ENCODE measurements at regions not wholly inside any gene's neighbourhood (a gene's known extent, or its start where the extent isn't known, plus 50 kb on each side); places are given as distances from the start of the nearest gene placed in this dataset.
A peak's percentile ranks its signal among the peaks of the same experiment; 100 is the strongest.

GRCh38 chr7:22055226-22055625, 109.5 kb upstream of the CDCA7L start (continued):
- TF ChIP-seq, protein P1, sequence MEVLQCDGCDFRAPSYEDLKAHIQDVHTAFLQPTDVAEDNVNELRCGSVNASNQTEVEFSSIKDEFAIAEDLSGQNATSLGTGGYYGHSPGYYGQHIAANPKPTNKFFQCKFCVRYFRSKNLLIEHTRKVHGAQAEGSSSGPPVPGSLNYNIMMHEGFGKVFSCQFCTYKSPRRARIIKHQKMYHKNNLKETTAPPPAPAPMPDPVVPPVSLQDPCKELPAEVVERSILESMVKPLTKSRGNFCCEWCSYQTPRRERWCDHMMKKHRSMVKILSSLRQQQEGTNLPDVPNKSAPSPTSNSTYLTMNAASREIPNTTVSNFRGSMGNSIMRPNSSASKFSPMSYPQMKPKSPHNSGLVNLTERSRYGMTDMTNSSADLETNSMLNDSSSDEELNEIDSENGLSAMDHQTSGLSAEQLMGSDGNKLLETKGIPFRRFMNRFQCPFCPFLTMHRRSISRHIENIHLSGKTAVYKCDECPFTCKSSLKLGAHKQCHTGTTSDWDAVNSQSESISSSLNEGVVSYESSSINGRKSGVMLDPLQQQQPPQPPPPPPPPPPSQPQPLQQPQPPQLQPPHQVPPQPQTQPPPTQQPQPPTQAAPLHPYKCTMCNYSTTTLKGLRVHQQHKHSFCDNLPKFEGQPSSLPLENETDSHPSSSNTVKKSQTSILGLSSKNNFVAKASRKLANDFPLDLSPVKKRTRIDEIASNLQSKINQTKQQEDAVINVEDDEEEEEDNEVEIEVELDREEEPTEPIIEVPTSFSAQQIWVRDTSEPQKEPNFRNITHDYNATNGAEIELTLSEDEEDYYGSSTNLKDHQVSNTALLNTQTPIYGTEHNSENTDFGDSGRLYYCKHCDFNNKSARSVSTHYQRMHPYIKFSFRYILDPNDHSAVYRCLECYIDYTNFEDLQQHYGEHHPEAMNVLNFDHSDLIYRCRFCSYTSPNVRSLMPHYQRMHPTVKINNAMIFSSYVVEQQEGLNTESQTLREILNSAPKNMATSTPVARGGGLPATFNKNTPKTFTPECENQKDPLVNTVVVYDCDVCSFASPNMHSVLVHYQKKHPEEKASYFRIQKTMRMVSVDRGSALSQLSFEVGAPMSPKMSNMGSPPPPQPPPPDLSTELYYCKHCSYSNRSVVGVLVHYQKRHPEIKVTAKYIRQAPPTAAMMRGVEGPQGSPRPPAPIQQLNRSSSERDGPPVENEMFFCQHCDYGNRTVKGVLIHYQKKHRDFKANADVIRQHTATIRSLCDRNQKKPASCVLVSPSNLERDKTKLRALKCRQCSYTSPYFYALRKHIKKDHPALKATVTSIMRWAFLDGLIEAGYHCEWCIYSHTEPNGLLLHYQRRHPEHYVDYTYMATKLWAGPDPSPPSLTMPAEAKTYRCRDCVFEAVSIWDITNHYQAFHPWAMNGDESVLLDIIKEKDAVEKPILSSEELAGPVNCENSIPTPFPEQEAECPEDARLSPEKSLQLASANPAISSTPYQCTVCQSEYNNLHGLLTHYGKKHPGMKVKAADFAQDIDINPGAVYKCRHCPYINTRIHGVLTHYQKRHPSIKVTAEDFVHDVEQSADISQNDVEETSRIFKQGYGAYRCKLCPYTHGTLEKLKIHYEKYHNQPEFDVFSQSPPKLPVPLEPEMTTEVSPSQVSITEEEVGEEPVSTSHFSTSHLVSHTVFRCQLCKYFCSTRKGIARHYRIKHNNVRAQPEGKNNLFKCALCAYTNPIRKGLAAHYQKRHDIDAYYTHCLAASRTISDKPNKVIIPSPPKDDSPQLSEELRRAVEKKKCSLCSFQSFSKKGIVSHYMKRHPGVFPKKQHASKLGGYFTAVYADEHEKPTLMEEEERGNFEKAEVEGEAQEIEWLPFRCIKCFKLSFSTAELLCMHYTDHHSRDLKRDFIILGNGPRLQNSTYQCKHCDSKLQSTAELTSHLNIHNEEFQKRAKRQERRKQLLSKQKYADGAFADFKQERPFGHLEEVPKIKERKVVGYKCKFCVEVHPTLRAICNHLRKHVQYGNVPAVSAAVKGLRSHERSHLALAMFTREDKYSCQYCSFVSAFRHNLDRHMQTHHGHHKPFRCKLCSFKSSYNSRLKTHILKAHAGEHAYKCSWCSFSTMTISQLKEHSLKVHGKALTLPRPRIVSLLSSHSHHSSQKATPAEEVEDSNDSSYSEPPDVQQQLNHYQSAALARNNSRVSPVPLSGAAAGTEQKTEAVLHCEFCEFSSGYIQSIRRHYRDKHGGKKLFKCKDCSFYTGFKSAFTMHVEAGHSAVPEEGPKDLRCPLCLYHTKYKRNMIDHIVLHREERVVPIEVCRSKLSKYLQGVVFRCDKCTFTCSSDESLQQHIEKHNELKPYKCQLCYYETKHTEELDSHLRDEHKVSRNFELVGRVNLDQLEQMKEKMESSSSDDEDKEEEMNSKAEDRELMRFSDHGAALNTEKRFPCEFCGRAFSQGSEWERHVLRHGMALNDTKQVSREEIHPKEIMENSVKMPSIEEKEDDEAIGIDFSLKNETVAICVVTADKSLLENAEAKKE (CRISPR knock-in tag; IDR thresholded peaks at IDR 0.05), result no peak

GRCh38 chr7:22052674-22053365, 107.1 kb upstream of the CDCA7L start:
- Mint-ChIP-seq H3K4me3 (no peak overlapping the region), H3K4me1 (peaks cover 23% of the 10 kb centered on the region), H3K27me3 (ENCODE audit: insufficient read depth, low read depth, poor library complexity) (peaks cover 9% of the 10 kb centered on the region), H3K27ac (no peak overlapping the region), H3K36me3 (ENCODE audit: low read depth) (no peaks in the 10 kb centered on the region), H3K9me3 (peaks cover 3% of the 10 kb centered on the region; the same call in 1 of the 3 replicates)
- no peak for DNase-seq (ENCODE audit: low spot score)
- Histone ChIP-seq H3K4me1 (ENCODE audit: insufficient read depth) (peaks cover 19% of the 10 kb centered on the region), H3K4me2 (peak overlapping the region; percentile 29; the same call in 1 of the 2 replicates), H3F3A (replicated peaks; ENCODE audit: low read depth) (no peaks in the 10 kb centered on the region; the same call in 1 of the 2 replicates), H3K4me3 (no peak overlapping the region), H3K9me2 (ENCODE audit: insufficient read depth) (no peaks in the 10 kb centered on the region), H3K27me3 (ENCODE audit: insufficient read depth) (no peaks in the 10 kb centered on the region), H3K27ac (ENCODE audit: low read depth) (no peak overlapping the region; the same call in 1 of the 2 replicates), H3K36me3 (ENCODE audit: insufficient read depth) (no peaks in the 10 kb centered on the region), H2AFZ (peak overlapping the region; percentile 86), H3K79me2 (replicated peaks; ENCODE audit: insufficient read depth) (no peaks in the 10 kb centered on the region), H4K20me1 (replicated peaks; ENCODE audit: insufficient read depth) (no peaks in the 10 kb centered on the region)
- peak; percentile 58; the same call in 2 of the 3 replicates for ATAC-seq
- TF ChIP-seq, protein P2, sequence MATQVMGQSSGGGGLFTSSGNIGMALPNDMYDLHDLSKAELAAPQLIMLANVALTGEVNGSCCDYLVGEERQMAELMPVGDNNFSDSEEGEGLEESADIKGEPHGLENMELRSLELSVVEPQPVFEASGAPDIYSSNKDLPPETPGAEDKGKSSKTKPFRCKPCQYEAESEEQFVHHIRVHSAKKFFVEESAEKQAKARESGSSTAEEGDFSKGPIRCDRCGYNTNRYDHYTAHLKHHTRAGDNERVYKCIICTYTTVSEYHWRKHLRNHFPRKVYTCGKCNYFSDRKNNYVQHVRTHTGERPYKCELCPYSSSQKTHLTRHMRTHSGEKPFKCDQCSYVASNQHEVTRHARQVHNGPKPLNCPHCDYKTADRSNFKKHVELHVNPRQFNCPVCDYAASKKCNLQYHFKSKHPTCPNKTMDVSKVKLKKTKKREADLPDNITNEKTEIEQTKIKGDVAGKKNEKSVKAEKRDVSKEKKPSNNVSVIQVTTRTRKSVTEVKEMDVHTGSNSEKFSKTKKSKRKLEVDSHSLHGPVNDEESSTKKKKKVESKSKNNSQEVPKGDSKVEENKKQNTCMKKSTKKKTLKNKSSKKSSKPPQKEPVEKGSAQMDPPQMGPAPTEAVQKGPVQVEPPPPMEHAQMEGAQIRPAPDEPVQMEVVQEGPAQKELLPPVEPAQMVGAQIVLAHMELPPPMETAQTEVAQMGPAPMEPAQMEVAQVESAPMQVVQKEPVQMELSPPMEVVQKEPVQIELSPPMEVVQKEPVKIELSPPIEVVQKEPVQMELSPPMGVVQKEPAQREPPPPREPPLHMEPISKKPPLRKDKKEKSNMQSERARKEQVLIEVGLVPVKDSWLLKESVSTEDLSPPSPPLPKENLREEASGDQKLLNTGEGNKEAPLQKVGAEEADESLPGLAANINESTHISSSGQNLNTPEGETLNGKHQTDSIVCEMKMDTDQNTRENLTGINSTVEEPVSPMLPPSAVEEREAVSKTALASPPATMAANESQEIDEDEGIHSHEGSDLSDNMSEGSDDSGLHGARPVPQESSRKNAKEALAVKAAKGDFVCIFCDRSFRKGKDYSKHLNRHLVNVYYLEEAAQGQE (IDR thresholded peaks at IDR 0.05; ENCODE audit: unreplicated experiment), result no peak
- TF ChIP-seq, protein P1 (CRISPR knock-in tag; IDR thresholded peaks at IDR 0.05), result no peak

Data from GM23338 (cell line).